OCI-LY7 (cell line): ENCODE measurements at regions not wholly inside any gene's neighbourhood (a gene's known extent, or its start where the extent isn't known, plus 50 kb on each side); places are given as distances from the start of the nearest gene placed in this dataset.

Experiments used
- BruUV-seq: library from RNA; stranded (reverse); fragments of 400-500 nt; replicated peaks from 2 replicates; lab custom pipeline; 2021; lab: Mats Ljungman, UMichigan
- CTCF ChIA-PET: fragments of 300-600 bp; sonication (Branson Sonifier 250); formaldehyde crosslinking; loops from one replicate; lab custom pipeline; 2022; ENCODE audit warnings: antibody characterized with exemption; ENCODE audit not compliant: unreplicated experiment; lab: Charles Lee
- POLR2A ChIA-PET: fragments of 300-600 bp; sonication (Branson Sonifier 250); formaldehyde crosslinking; loops from one replicate; lab custom pipeline; 2022; ENCODE audit warnings: antibody characterized with exemption; lab: Charles Lee
- DNase-seq: peaks from one replicate; pipeline ENCODE4 v3.0.0-alpha.2; 2015; ENCODE audit warnings: low spot score
- H2AFZ ChIP-seq: fragments of 200-600 bp; sonication (generic), shearing (Covaris generic); 2 replicates; pipeline ENCODE4 v1.6.1; 2014; ENCODE audit warnings: mild to moderate bottlenecking, antibody characterized with exemption, low read length, moderate library complexity
- H3K27ac ChIP-seq: fragments of 200-600 bp; sonication (generic); 2 replicates; pipeline ENCODE4 v1.5.1; 2014; ENCODE audit warnings: mixed run types, low read depth, mild to moderate bottlenecking, moderate library complexity, low read length, inconsistent platforms; ENCODE audit not compliant: poor library complexity, severe bottlenecking
- H3K36me3 ChIP-seq: fragments of 200-600 bp; sonication (generic); 2 replicates; pipeline ENCODE4 v1.6.1; 2014; ENCODE audit warnings: mild to moderate bottlenecking, antibody characterized with exemption, low read length, moderate library complexity, mixed read lengths; ENCODE audit not compliant: insufficient read depth
- H3K4me1 ChIP-seq: fragments of 200-600 bp; sonication (generic); 2 replicates; pipeline ENCODE4 v1.5.1; 2014; ENCODE audit warnings: mild to moderate bottlenecking, low read length; ENCODE audit not compliant: insufficient read depth, poor library complexity, severe bottlenecking
- H3K4me2 ChIP-seq: fragments of 200-600 bp; sonication (generic); 2 replicates; pipeline ENCODE4 v1.6.1; 2014; ENCODE audit warnings: mild to moderate bottlenecking, low read length
- H3K4me3 ChIP-seq: fragments of 200-600 bp; sonication (generic); 2 replicates; pipeline ENCODE4 v1.5.1; 2014; ENCODE audit warnings: mild to moderate bottlenecking, low read depth, low read length; ENCODE audit not compliant: poor library complexity, severe bottlenecking
- H3K79me2 ChIP-seq: fragments of 200-600 bp; sonication (generic); 2 replicates; pipeline ENCODE4 v1.6.1; 2016; ENCODE audit warnings: low read depth, mild to moderate bottlenecking, low read length, moderate library complexity, mixed read lengths; ENCODE audit not compliant: insufficient read depth
- H3K9me2 ChIP-seq: fragments of 200-600 bp; sonication (generic); 2 replicates; pipeline ENCODE4 v1.6.1; 2016; ENCODE audit warnings: mild to moderate bottlenecking, low read length, mixed read lengths; ENCODE audit not compliant: insufficient read depth
- H3K9me3 ChIP-seq: fragments of 200-600 bp; sonication (generic); 2 replicates; pipeline ENCODE4 v1.6.1; 2014; ENCODE audit warnings: mild to moderate bottlenecking, mixed run types, low read length, mixed read lengths
- H4K20me1 ChIP-seq: fragments of 200-600 bp; sonication (generic); 2 replicates; pipeline ENCODE4 v1.6.1; 2014; ENCODE audit warnings: mild to moderate bottlenecking, antibody characterized with exemption, low read length, moderate library complexity, mixed read lengths; ENCODE audit not compliant: insufficient read depth
- EZH2phosphoT487 ChIP-seq: fragments of 200-600 bp; sonication (generic); IDR thresholded peaks from 2 replicates; pipeline ENCODE4 v1.6.1; 2018; ENCODE audit warnings: low read depth, borderline replicate concordance, mild to moderate bottlenecking, mixed run types, antibody characterized with exemption, low read length, moderate library complexity, mixed read lengths
- intact Hi-C: fragments of 100-400 bp; cut with micrococcal nuclease; formaldehyde crosslinking; loops from one replicate; pipeline ENCODE4 v1.10.0; 2022; ENCODE audit not compliant: unreplicated experiment
- TF ChIP-seq, protein P1 (sequence below): fragments of 200-600 bp; sonication (generic); conservative IDR thresholded peaks from 2 replicates; pipeline ENCODE4 v1.5.1; 2014; ENCODE audit warnings: mild to moderate bottlenecking, antibody characterized with exemption, low read length, moderate library complexity, mixed read lengths

DNA sequence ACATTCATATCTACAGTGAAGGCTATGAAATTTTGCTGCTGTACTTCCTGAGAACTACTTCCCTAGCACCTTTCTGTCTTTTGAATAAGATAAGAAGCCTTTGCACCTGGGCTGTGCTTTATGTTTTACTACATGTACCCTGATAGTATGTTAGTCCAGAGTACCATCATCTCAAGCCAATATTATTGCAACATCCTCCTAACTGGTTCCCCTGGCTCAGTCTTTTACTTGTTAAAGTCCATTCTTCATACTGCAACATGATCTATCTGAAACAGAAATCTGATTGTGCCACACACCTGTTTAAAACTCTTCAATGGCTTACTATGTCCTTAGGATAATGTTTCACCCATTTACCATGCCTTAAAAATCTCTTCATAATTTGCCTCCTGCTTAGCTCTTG is 102.3 kb downstream of the AGTR2 start:
- Histone ChIP-seq H3K4me2 (no peak overlapping the region), H4K20me1 (no peaks in the 10 kb centered on the region)
- no TSS peak for BruUV-seq

DNA sequence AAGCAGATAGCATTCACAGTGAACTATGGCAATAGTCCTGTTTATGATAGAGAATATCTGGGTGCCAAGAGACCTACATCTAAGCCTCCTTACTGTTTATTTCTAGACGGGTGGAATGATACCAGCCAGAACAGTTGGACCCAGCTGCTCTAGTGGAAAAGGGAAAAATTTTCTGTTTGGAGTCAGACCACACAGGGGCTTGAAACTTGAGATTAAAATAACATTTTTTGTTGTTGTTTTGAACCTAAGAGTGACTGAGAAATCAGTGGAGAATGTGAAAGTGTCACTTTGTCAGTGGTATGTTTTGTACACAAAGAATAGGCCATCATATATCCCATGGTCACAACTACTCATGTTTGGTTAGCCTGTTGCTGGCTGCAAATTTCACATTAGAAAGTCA is 105.7 kb downstream of the AGTR2 start:
- no peak overlapping the region for H3K4me2 ChIP-seq
- H4K20me1 ChIP-seq = no peaks in the 10 kb centered on the region
- no peaks in the 10 kb centered on the region for H3K79me2 ChIP-seq
- no peaks in the 10 kb centered on the region for H3K9me2 ChIP-seq
- no peaks in the 10 kb centered on the region for H3K36me3 ChIP-seq
- CTCF ChIA-PET = no interaction called here
- no peak overlapping the region for H3K4me3 ChIP-seq
- no peak for DNase-seq
- intact Hi-C loops = no loop called here
- TF ChIP-seq EZH2phosphoT487 = no peak
- TF ChIP-seq, protein P1, sequence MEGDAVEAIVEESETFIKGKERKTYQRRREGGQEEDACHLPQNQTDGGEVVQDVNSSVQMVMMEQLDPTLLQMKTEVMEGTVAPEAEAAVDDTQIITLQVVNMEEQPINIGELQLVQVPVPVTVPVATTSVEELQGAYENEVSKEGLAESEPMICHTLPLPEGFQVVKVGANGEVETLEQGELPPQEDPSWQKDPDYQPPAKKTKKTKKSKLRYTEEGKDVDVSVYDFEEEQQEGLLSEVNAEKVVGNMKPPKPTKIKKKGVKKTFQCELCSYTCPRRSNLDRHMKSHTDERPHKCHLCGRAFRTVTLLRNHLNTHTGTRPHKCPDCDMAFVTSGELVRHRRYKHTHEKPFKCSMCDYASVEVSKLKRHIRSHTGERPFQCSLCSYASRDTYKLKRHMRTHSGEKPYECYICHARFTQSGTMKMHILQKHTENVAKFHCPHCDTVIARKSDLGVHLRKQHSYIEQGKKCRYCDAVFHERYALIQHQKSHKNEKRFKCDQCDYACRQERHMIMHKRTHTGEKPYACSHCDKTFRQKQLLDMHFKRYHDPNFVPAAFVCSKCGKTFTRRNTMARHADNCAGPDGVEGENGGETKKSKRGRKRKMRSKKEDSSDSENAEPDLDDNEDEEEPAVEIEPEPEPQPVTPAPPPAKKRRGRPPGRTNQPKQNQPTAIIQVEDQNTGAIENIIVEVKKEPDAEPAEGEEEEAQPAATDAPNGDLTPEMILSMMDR = no peak
- no peak overlapping the region for H3K27ac ChIP-seq
- no peak overlapping the region for H2AFZ ChIP-seq
- H3K9me3 ChIP-seq = no peaks in the 10 kb centered on the region
- BruUV-seq = no TSS peak
- no peaks in the 10 kb centered on the region for H3K4me1 ChIP-seq
- POLR2A ChIA-PET = interaction anchor here (0.7 kb wide), 1 partner anchor 1745 kb away, joined by 4 read pairs; no protein-coding TSS in a partner anchor

More for the DNA sequence above, 102.3 kb downstream of the AGTR2 start:
- H3K4me1 ChIP-seq = no peaks in the 10 kb centered on the region
- no peak overlapping the region for H3K27ac ChIP-seq
- no peaks in the 10 kb centered on the region for H3K36me3 ChIP-seq
- H3K4me3 ChIP-seq = no peak overlapping the region
- intact Hi-C loops = no loop called here
- POLR2A ChIA-PET = no interaction called here
- CTCF ChIA-PET = no interaction called here
- no peaks in the 10 kb centered on the region for H3K9me2 ChIP-seq
- H3K9me3 ChIP-seq = no peaks in the 10 kb centered on the region
- H2AFZ ChIP-seq = no peak overlapping the region
- no peaks in the 10 kb centered on the region for H3K79me2 ChIP-seq
- DNase-seq = no peak
- TF ChIP-seq, protein P1 = no peak
- TF ChIP-seq EZH2phosphoT487 = no peak

DNA sequence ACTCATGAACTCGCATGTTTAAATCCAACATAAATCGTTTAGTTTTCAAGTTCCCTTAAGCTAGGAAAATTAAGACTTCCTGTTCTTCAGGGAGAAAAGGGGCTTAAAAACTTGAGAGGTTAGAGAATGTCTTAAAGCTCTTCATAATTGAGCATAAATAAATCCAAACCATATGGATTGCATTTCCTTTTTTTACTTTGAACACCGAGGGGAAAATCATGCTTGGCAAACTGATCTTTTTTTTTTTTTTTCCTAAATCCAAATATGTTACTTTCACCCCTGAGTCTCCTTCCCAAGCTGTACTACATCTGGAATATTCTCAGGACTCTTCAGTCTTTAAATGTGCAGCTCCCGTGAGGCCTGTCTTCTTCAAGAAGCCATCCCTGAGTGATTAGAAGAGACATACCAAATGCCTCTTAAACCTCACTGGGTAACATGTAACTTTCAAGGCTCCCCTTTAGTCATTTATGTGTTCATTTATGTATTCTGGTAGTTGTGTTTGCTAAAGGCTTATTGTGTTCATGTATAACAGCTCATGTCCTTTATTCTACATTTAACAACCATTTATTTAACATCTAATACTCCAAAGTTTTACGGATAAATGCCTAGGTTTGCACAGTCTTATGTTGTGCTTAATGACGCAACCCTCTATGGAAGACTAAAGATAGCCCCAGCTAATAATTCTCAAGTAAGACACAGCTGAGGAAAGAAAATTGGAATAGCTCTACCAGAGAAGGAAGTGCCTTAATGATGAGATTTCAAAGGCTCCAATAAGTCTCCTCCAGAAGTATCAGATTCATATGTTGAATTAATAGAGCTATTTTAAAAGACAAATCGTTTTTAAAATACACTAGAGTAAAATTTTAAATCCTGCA is 107.0 kb downstream of the AGTR2 start:
- Histone ChIP-seq H3K9me2 (no peaks in the 10 kb centered on the region), H2AFZ (no peak overlapping the region), H3K36me3 (no peaks in the 10 kb centered on the region), H3K9me3 (no peaks in the 10 kb centered on the region), H4K20me1 (no peaks in the 10 kb centered on the region), H3K4me3 (no peak overlapping the region), H3K79me2 (no peaks in the 10 kb centered on the region), H3K27ac (no peak overlapping the region), H3K4me1 (no peaks in the 10 kb centered on the region), H3K4me2 (no peak overlapping the region)
- ChIA-PET CTCF (no interaction called here), POLR2A (no interaction called here)
- no TSS peak for BruUV-seq
- intact Hi-C loops = no loop called here
- no peak for TF ChIP-seq EZH2phosphoT487
- TF ChIP-seq, protein P1 = no peak
- no peak for DNase-seq
